HTERT RPE-1 (cell line): ENCODE measurements at regions not wholly inside any gene's neighbourhood (a gene's known extent, or its start where the extent isn't known, plus 50 kb on each side); places are given as distances from the start of the nearest gene placed in this dataset.

ENCODE experiments used
- in situ Hi-C: fragments of 300-500 bp; cut with MboI; formaldehyde crosslinking; loops from 4 replicates; pipeline ENCODE4 v1.14.3; 2020; ENCODE audit warnings: low sequenced_read_pairs

GRCh38 chr18:72470391-72470790, 73.8 kb downstream of the CBLN2 start:
- in situ Hi-C loops = no loop called here

GRCh38 chr18:72468021-72468710, 76.0 kb downstream of the CBLN2 start:
- in situ Hi-C loops = no loop called here

GRCh38 chr18:72460210-72460680, 83.9 kb downstream of the CBLN2 start:
- in situ Hi-C loops = no loop called here

- in situ Hi-C loops = no loop called here
Observed at GRCh38 chr18:72458271-72458670, 85.9 kb downstream of the CBLN2 start.

GRCh38 chr18:72456802-72457201, 87.3 kb downstream of the CBLN2 start:
- in situ Hi-C loops = no loop called here

- in situ Hi-C loops = no loop called here
Observed at GRCh38 chr18:72452328-72452727, 91.8 kb downstream of the CBLN2 start.

- in situ Hi-C loops = no loop called here
Observed at GRCh38 chr18:72444798-72445155, 99.4 kb downstream of the CBLN2 start.

- in situ Hi-C loops = no loop called here
Observed at GRCh38 chr18:72444111-72444797, 99.9 kb downstream of the CBLN2 start.

- in situ Hi-C loops = no loop called here
Observed at GRCh38 chr18:72436401-72436800, 107.7 kb downstream of the CBLN2 start.

- in situ Hi-C loops = no loop called here
Observed at GRCh38 chr18:72433756-72434155, 110.4 kb downstream of the CBLN2 start.

- in situ Hi-C loops = no loop called here
Observed at GRCh38 chr18:72427721-72428120, 116.4 kb downstream of the CBLN2 start.

GRCh38 chr18:72419914-72420313, 124.2 kb downstream of the CBLN2 start:
- in situ Hi-C loops = no loop called here

- in situ Hi-C loops = no loop called here
Observed at GRCh38 chr18:72412927-72413326, 131.2 kb downstream of the CBLN2 start.

GRCh38 chr18:72411261-72411660, 132.9 kb downstream of the CBLN2 start:
- in situ Hi-C loops = no loop called here

GRCh38 chr18:72410399-72410798, 133.7 kb downstream of the CBLN2 start:
- in situ Hi-C loops = no loop called here

- in situ Hi-C loops = no loop called here
Observed at GRCh38 chr18:72409903-72410302, 134.2 kb downstream of the CBLN2 start.

- in situ Hi-C loops = no loop called here
Observed at GRCh38 chr18:72407048-72407447, 137.1 kb downstream of the CBLN2 start.

GRCh38 chr18:72391951-72392350, 152.2 kb downstream of the CBLN2 start:
- in situ Hi-C loops = no loop called here

GRCh38 chr18:72391427-72391826, 152.7 kb downstream of the CBLN2 start:
- in situ Hi-C loops = no loop called here

- in situ Hi-C loops = no loop called here
Observed at GRCh38 chr18:72378016-72378415, 166.1 kb downstream of the CBLN2 start.

GRCh38 chr18:72376256-72376655, 167.9 kb downstream of the CBLN2 start:
- in situ Hi-C loops = no loop called here

- in situ Hi-C loops = no loop called here
Observed at GRCh38 chr18:72375618-72376017, 168.5 kb downstream of the CBLN2 start.

GRCh38 chr18:72372076-72372475, 172.1 kb downstream of the CBLN2 start:
- in situ Hi-C loops = no loop called here
